K562 (cell line): ENCODE measurements at regions not wholly inside any gene's neighbourhood (a gene's known extent, or its start where the extent isn't known, plus 50 kb on each side); places are given as distances from the start of the nearest gene placed in this dataset.

Experiments
- ATAC-seq: fragments of 200-7000 bp; cut with Tn5 transposase; 3 replicates; pipeline ENCODE4 v1.9.1; 2020; ENCODE audit warnings: moderate library complexity
- BruUV-seq: library from RNA; stranded (reverse); fragments of 400-500 nt; replicated peaks from 2 replicates; lab custom pipeline; 2021; lab: Mats Ljungman, UMichigan
- CTCF ChIA-PET: fragments of 300-600 bp; formaldehyde crosslinking; extraction: SDS; loops from one replicate; lab custom pipeline; 2021; ENCODE audit warnings: low intra/inter-chr PET ratio; lab: Yijun Ruan, JAX
- POLR2A ChIA-PET: fragments of 300-600, 350-650 bp; sonication (Branson Sonifier 250); formaldehyde crosslinking; extraction: SDS; loops from one replicate; lab custom pipeline; 2021; ENCODE audit warnings: antibody characterized with exemption, inconsistent platforms; lab: Yijun Ruan, JAX
- DNase-seq, 4 experiments: peaks; one replicate each; pipeline versions ENCODE4 v3.0.0 to v3.0.0-alpha.2; 2011 to 2018; ENCODE audit warnings: low spot score in 3 of 4, mixed read lengths in 3 of 4; ENCODE audit errors: extremely low read depth in 1 of 4
- FAIRE-seq: peaks from 2 replicates; lab custom pipeline; 2011; peaks lifted over from hg19 to GRCh38; lab: Jason Lieb, UNC
- H2AFZ ChIP-seq: 2 replicates; pipeline ENCODE4 v1.6.0; 2011; ENCODE audit warnings: low read depth, low read length, control low read depth, inconsistent platforms
- H3K27ac ChIP-seq: fragments of 200-600 bp; 3 replicates; pipeline ENCODE4 v1.8.0; 2011; ENCODE audit warnings: low read depth, mild to moderate bottlenecking, control low read depth, inconsistent platforms, low read length, moderate library complexity, mixed read lengths; ENCODE audit errors: extremely low read depth
- H3K27me3 ChIP-seq, 2 experiments: fragments of 300-600 bp in 1 of 2; 2 replicates in 1 of 2; 3 replicates in 1 of 2; pipeline versions ENCODE4 v1.6.0 to v1.8.0; 2011; ENCODE audit warnings: inconsistent platforms in 2 of 2, low read length in 2 of 2, mild to moderate bottlenecking in 1 of 2, mixed read lengths in 1 of 2, moderate library complexity in 1 of 2; ENCODE audit not compliant: control insufficient read depth in 2 of 2, insufficient read depth in 2 of 2
- H3K36me3 ChIP-seq: fragments of 300-600 bp; 3 replicates; pipeline ENCODE4 v1.8.0; 2011; ENCODE audit warnings: mild to moderate bottlenecking, low read length, inconsistent platforms; ENCODE audit not compliant: control insufficient read depth, insufficient read depth
- H3K4me1 ChIP-seq, 2 experiments: fragments of 200-600 bp in 1 of 2; replicated peaks in 1 of 2; 2 replicates in 1 of 2; 3 replicates in 1 of 2; pipeline versions ENCODE4 v1.5.1 to v1.8.0; 2011; ENCODE audit warnings: inconsistent platforms in 2 of 2, low read length in 2 of 2, mild to moderate bottlenecking in 1 of 2, mixed read lengths in 1 of 2, moderate library complexity in 1 of 2; ENCODE audit not compliant: control insufficient read depth in 2 of 2, insufficient read depth in 2 of 2
- H3K4me2 ChIP-seq: 2 replicates; pipeline ENCODE4 v1.6.1; 2011; ENCODE audit warnings: low read length, control low read depth, inconsistent platforms, mixed read lengths; ENCODE audit not compliant: insufficient read depth
- H3K4me3 ChIP-seq: fragments of 200-600 bp; sonication (generic), shearing (Covaris generic); 2 replicates; pipeline ENCODE4 v1.5.1; 2016; ENCODE audit warnings: control low read depth, inconsistent platforms
- H3K79me2 ChIP-seq: fragments of 200-600 bp; 3 replicates; pipeline ENCODE4 v1.8.0; 2011; ENCODE audit warnings: low read length, inconsistent platforms; ENCODE audit not compliant: control insufficient read depth, insufficient read depth
- H3K9ac ChIP-seq, 2 experiments: 2 replicates each; pipeline versions ENCODE4 v1.6.0 to v1.6.1; 2011; ENCODE audit warnings: low read depth in 2 of 2, low read length in 2 of 2, control low read depth in 1 of 2, inconsistent platforms in 1 of 2, mild to moderate bottlenecking in 1 of 2, mixed read lengths in 1 of 2; ENCODE audit not compliant: insufficient read depth in 1 of 2
- H3K9me1 ChIP-seq: one replicate; pipeline ENCODE4 v1.6.0; 2011; ENCODE audit warnings: inconsistent platforms, mild to moderate bottlenecking, low read length, moderate library complexity; ENCODE audit not compliant: control insufficient read depth, insufficient read depth
- H3K9me3 ChIP-seq: replicated peaks from 2 replicates; pipeline ENCODE4 v1.5.1; 2011; ENCODE audit warnings: low read depth, low read length, inconsistent platforms; ENCODE audit not compliant: control insufficient read depth, insufficient read depth
- H4K20me1 ChIP-seq: replicated peaks from 2 replicates; pipeline ENCODE4 v1.6.1; 2011; ENCODE audit warnings: low read length, inconsistent platforms, mixed read lengths; ENCODE audit not compliant: control insufficient read depth, insufficient read depth
- BRF2 ChIP-seq: IDR thresholded peaks from 3 replicates; pipeline ENCODE4 v1.6.1; 2011; ENCODE audit warnings: borderline replicate concordance, mild to moderate bottlenecking; ENCODE audit not compliant: insufficient read length, insufficient read depth
- CC2D1A ChIP-seq: fragments of 450-650 bp; IDR thresholded peaks from 2 replicates; pipeline ENCODE4 v1.6.1; 2017; ENCODE audit warnings: mild to moderate bottlenecking
- EGR1 ChIP-seq: fragments of 450-650 bp; conservative IDR thresholded peaks from 2 replicates; pipeline ENCODE4 v1.6.1; 2017; ENCODE audit warnings: mild to moderate bottlenecking
- FOXA3 ChIP-seq, 2 experiments: fragments of 450-650 bp in 1 of 2; sonication (generic) in 1 of 2; formaldehyde crosslinking; IDR thresholded peaks in 1 of 2; conservative IDR thresholded peaks in 1 of 2; 2 replicates each; pipeline versions ENCODE4 v1.4.0 to v1.8.0; 2020 to 2022; ENCODE audit warnings: mild to moderate bottlenecking in 2 of 2, missing genetic modification reagents in 1 of 2
- FUS ChIP-seq: fragments of 200-400 bp; formaldehyde crosslinking; optimal IDR thresholded peaks from 2 replicates; pipeline ENCODE3; 2017; ENCODE audit warnings: low read depth, low read length
- GABPA ChIP-seq: fragments of 200-800 bp; sonication (Bioruptor generic); conservative IDR thresholded peaks from 2 replicates; pipeline ENCODE4 v1.6.1; 2016; ENCODE audit warnings: low read depth, missing genetic modification characterization, missing compliant biosample characterization
- HEY1 ChIP-seq: fragments of 250-450 bp; sonication (Bioruptor Pico); IDR thresholded peaks from 2 replicates; pipeline ENCODE4 v1.5.0; 2020; ENCODE audit warnings: mild to moderate bottlenecking, moderate library complexity, borderline replicate concordance
- HNRNPLL ChIP-seq: fragments of 200-400 bp; formaldehyde crosslinking; IDR thresholded peaks from 2 replicates; pipeline ENCODE4 v1.6.1; 2017; ENCODE audit warnings: low read length, low read depth, mild to moderate bottlenecking; ENCODE audit not compliant: poor library complexity, severe bottlenecking
- NR2F6 ChIP-seq: fragments of 450-650 bp; formaldehyde crosslinking; IDR thresholded peaks from 2 replicates; pipeline ENCODE4 v1.4.0; 2020; ENCODE audit warnings: mild to moderate bottlenecking
- RNF219 ChIP-seq: fragments of 250-450 bp; sonication (Bioruptor Pico); IDR thresholded peaks from 2 replicates; pipeline ENCODE4 v1.5.0; 2022; ENCODE audit warnings: mild to moderate bottlenecking
- SAFB ChIP-seq: fragments of 200-400 bp; formaldehyde crosslinking; IDR thresholded peaks from 2 replicates; pipeline ENCODE4 v1.6.1; 2017; ENCODE audit warnings: low read depth, low read length, borderline replicate concordance
- SRSF1 ChIP-seq: fragments of 200-400 bp; formaldehyde crosslinking; IDR thresholded peaks from 2 replicates; pipeline ENCODE4 v1.6.1; 2017; ENCODE audit warnings: mild to moderate bottlenecking, low read depth, low read length, moderate library complexity
- ZBED1 ChIP-seq: IDR thresholded peaks from 2 replicates; pipeline ENCODE4 v1.6.1; 2014
- ZNF408 ChIP-seq: fragments of 250-450 bp; sonication (Bioruptor Pico); IDR thresholded peaks from 2 replicates; pipeline ENCODE4 v1.4.0; 2020; ENCODE audit warnings: low read depth, mild to moderate bottlenecking, moderate library complexity
- ZNF512 ChIP-seq: IDR thresholded peaks from 2 replicates; pipeline ENCODE4 v1.6.1; 2016; ENCODE audit warnings: missing genetic modification characterization, missing compliant biosample characterization
- ZNF76 ChIP-seq: fragments of 250-450 bp; sonication (Bioruptor Pico); IDR thresholded peaks from 2 replicates; pipeline ENCODE4 v1.4.0; 2020; ENCODE audit warnings: mild to moderate bottlenecking, moderate library complexity, borderline replicate concordance
- WGBS: fragments of 100-300 bp; shearing (Covaris generic); methylation state at CpG from one replicate; pipeline ENCODE4 v1.1.6; 2016; ENCODE audit warnings: low coverage, mixed read lengths; ENCODE audit not compliant: insufficient coverage; ENCODE audit errors: missing lambda C conversion rate; 5-methylcytosine and 5-hydroxymethylcytosine counted together
- in situ Hi-C: fragments of 300-500 bp; cut with MboI; formaldehyde crosslinking; loops from 4 replicates; pipeline ENCODE4 v1.15.0; 2018; ENCODE audit warnings: inconsistent platforms, mixed read lengths
- intact Hi-C: fragments of 100-400 bp; cut with micrococcal nuclease; formaldehyde crosslinking; loops from 2 replicates; pipeline ENCODE4 v1.14.2; 2022

GRCh38 chr7:113452245-113452644 lies 333.9 kb upstream of the SMIM30 start (continued):
- no peak for TF ChIP-seq GABPA (tag)
- TF ChIP-seq HNRNPLL = no peak

- no peak overlapping the region for H2AFZ ChIP-seq
- no peak overlapping the region for H3K9ac ChIP-seq
- no peaks in the 10 kb centered on the region for H3K79me2 ChIP-seq
- no peak overlapping the region for H3K4me2 ChIP-seq
- in situ Hi-C loops (no loop called here), intact Hi-C loops (no loop called here)
- H3K27ac ChIP-seq = no peak overlapping the region
- no peaks in the 10 kb centered on the region for H4K20me1 ChIP-seq
- no peaks in the 10 kb centered on the region for H3K9me1 ChIP-seq
- WGBS = 7% methylated on average over 2 of the region's 2 CpGs
- DNase-seq (no peak), ATAC-seq (no peak), FAIRE-seq (no peak)
- H3K4me1 ChIP-seq = no peaks in the 10 kb centered on the region
- POLR2A ChIA-PET = no interaction called here
- no peaks in the 10 kb centered on the region for H3K27me3 ChIP-seq
- no peaks in the 10 kb centered on the region for H3K36me3 ChIP-seq
- H3K4me3 ChIP-seq = no peak overlapping the region
- CTCF ChIA-PET = no interaction called here
- no peaks in the 10 kb centered on the region for H3K9me3 ChIP-seq
- TF ChIP-seq ZBED1 (no peak), ZNF512 (no peak), FOXA3 (CRISPR knock-in tag; conservative IDR thresholded peaks at IDR 0.05 in 1 of 2, IDR thresholded peaks at IDR 0.05 in 1 of 2) (no peak), HEY1 (CRISPR knock-in tag) (no peak), ZNF76 (CRISPR knock-in tag) (no peak), SAFB (no peak), CC2D1A (no peak), NR2F6 (no peak), EGR1 (no peak), RNF219 (CRISPR knock-in tag) (no peak), FUS (no peak), ZNF408 (CRISPR knock-in tag) (no peak), BRF2 (no peak), SRSF1 (no peak)
- no TSS peak for BruUV-seq
Observed at GRCh38 chr7:113446791-113447190, 328.4 kb upstream of the SMIM30 start.
